Choroid plexus epithelial cell (primary cell): ENCODE measurements at regions not wholly inside any gene's neighbourhood (a gene's known extent, or its start where the extent isn't known, plus 50 kb on each side); places are given as distances from the start of the nearest gene placed in this dataset.

Source experiments
- DNase-seq: peaks from one replicate; pipeline ENCODE4 v3.0.0-alpha.2; 2010; ENCODE audit warnings: low read depth
- H3K4me3 ChIP-seq: 2 replicates; pipeline ENCODE4 v1.5.1; 2011; ENCODE audit warnings: low read depth, mild to moderate bottlenecking, control low read depth, low read length, moderate library complexity
- CTCF ChIP-seq: conservative IDR thresholded peaks from 2 replicates; pipeline ENCODE4 v1.5.1; 2011; ENCODE audit warnings: low read depth, mild to moderate bottlenecking, control low read depth, inconsistent platforms, low read length, moderate library complexity

GRCh38 chrY:15468091-15468490, 943.8 kb downstream of the NLGN4Y start:
- TF ChIP-seq CTCF = no peak
- H3K4me3 ChIP-seq = no peak overlapping the region
- no peak for DNase-seq

- H3K4me3 ChIP-seq = no peak overlapping the region
- TF ChIP-seq CTCF = no peak
- DNase-seq = no peak
These were observed 947.0 kb downstream of the NLGN4Y start for GRCh38 chrY:15471371-15471770.

- no peak for DNase-seq
- no peak for TF ChIP-seq CTCF
These were observed 954.1 kb downstream of the NLGN4Y start for GRCh38 chrY:15478348-15478963.

GRCh38 chrY:15500536-15500935, 976.2 kb downstream of the NLGN4Y start:
- H3K4me3 ChIP-seq = no peak overlapping the region
- no peak for TF ChIP-seq CTCF
- DNase-seq = no peak

More at GRCh38 chrY:15478348-15478963, 954.1 kb downstream of the NLGN4Y start:
- no peak overlapping the region for H3K4me3 ChIP-seq

- H3K4me3 ChIP-seq = no peak overlapping the region
- DNase-seq = no peak
- no peak for TF ChIP-seq CTCF
These were observed 976.9 kb downstream of the NLGN4Y start for GRCh38 chrY:15501181-15501580.

- TF ChIP-seq CTCF = no peak
- DNase-seq = no peak
- H3K4me3 ChIP-seq = no peak overlapping the region
These were observed 986.0 kb downstream of the NLGN4Y start for GRCh38 chrY:15510288-15510687.

- TF ChIP-seq CTCF = no peak
- no peak overlapping the region for H3K4me3 ChIP-seq
- no peak for DNase-seq
These were observed 986.8 kb downstream of the NLGN4Y start for GRCh38 chrY:15510984-15511650.
